SH-SY5Y (cell line): ENCODE measurements at regions not wholly inside any gene's neighbourhood (a gene's known extent, or its start where the extent isn't known, plus 50 kb on each side); places are given as distances from the start of the nearest gene placed in this dataset.

ENCODE experiments used
- GATA2 ChIP-seq: IDR thresholded peaks from 2 replicates; pipeline ENCODE4 v1.6.1; 2011; ENCODE audit warnings: mild to moderate bottlenecking, low read depth, low read length
- GATA3 ChIP-seq: IDR thresholded peaks from 2 replicates; pipeline ENCODE4 v1.6.1; 2011; ENCODE audit warnings: low read depth, mild to moderate bottlenecking, low read length, moderate library complexity

GRCh38 chr9:14396171-14396570 is 82.2 kb upstream of the NFIB start:
- TF ChIP-seq GATA3 (no peak), GATA2 (no peak)

- TF ChIP-seq GATA2 (no peak), GATA3 (no peak)
Measured at GRCh38 chr9:14395317-14396082, 81.6 kb upstream of the NFIB start.

GRCh38 chr9:14393418-14393817 is 79.5 kb upstream of the NFIB start:
- TF ChIP-seq GATA3 (no peak), GATA2 (no peak)

- TF ChIP-seq GATA2: no peak
- TF ChIP-seq GATA3: no peak
Measured at GRCh38 chr9:14391620-14392019, 77.7 kb upstream of the NFIB start.

- TF ChIP-seq GATA3 (no peak), GATA2 (no peak)
Measured at GRCh38 chr9:14389657-14390056, 75.7 kb upstream of the NFIB start.

- no peak for TF ChIP-seq GATA3
- TF ChIP-seq GATA2: no peak
Measured at GRCh38 chr9:14389146-14389545, 75.2 kb upstream of the NFIB start.

- TF ChIP-seq GATA2 (no peak), GATA3 (no peak)
Measured at GRCh38 chr9:14383773-14384172, 69.8 kb upstream of the NFIB start.

GRCh38 chr9:14383294-14383693 is 69.4 kb upstream of the NFIB start:
- TF ChIP-seq GATA3 (no peak), GATA2 (no peak)

GRCh38 chr9:14380061-14380836 is 66.3 kb upstream of the NFIB start:
- TF ChIP-seq GATA2 (no peak), GATA3 (no peak)

- TF ChIP-seq GATA3 (no peak), GATA2 (no peak)
Measured at GRCh38 chr9:14379280-14379679, 65.3 kb upstream of the NFIB start.

GRCh38 chr9:14373706-14374105 is 59.8 kb upstream of the NFIB start:
- TF ChIP-seq GATA3: no peak
- TF ChIP-seq GATA2: no peak

GRCh38 chr9:14373336-14373666 is 59.4 kb upstream of the NFIB start:
- TF ChIP-seq GATA2 (no peak), GATA3 (no peak)

GRCh38 chr9:14372437-14373335 is 58.7 kb upstream of the NFIB start:
- TF ChIP-seq GATA3 (0 out of 2 replicates have a peak, but pooled peaks have one; percentile 54), GATA2 (peak; percentile 13; the same call in 1 of the 2 replicates)

GRCh38 chr9:14369011-14369410 is 55.1 kb upstream of the NFIB start:
- TF ChIP-seq GATA3 (no peak), GATA2 (no peak)
